Transverse colon (tissue), 4 donors: ENCODE measurements at regions not wholly inside any gene's neighbourhood (a gene's known extent, or its start where the extent isn't known, plus 50 kb on each side); places are given as distances from the start of the nearest gene placed in this dataset.

Source experiments
- POLR2AphosphoS5 ChIP-seq, 3 donors: sonication (generic); formaldehyde crosslinking; IDR thresholded peaks; one replicate each; pipeline ENCODE4 v1.6.1; 2016; ENCODE audit warnings: antibody characterized with exemption in 3 of 3
- TF ChIP-seq, protein P1 (sequence below), 5 experiments: fragments of 200-600 bp in 3 of 5; fragments of 450-650 bp in 2 of 5; sonication (generic) in 3 of 5; IDR thresholded peaks; 1 replicate in 2 of 5; 2 replicates in 3 of 5; pipeline ENCODE4 v1.5.1; 2016 to 2017; ENCODE audit warnings: antibody characterized with exemption in 5 of 5, inconsistent platforms in 3 of 5, mild to moderate bottlenecking in 2 of 5, moderate library complexity in 1 of 5

DNA sequence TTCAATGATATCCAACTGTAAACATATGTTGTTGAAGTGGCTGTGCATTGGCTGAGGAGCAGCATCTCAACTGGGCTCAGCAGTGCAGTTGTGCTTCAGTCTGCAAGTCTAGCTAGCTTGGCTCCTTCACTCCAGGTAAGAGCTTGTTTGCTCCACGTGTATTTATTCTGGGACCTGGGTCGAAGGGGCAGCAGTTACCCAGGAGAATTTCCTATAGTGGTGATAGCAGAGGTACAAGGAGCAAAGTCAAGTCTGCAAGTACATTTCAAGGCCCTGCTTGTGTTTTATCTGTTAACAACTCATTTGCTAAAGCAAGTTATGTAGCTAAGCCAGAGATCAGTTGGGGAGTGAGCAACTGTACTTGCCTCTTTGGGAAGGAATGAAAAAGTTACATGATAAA, 286.2 kb upstream of the UMPS start:
- no peak for TF ChIP-seq POLR2AphosphoS5 (IDR thresholded peaks at IDR 0.05)
- TF ChIP-seq, protein P1, sequence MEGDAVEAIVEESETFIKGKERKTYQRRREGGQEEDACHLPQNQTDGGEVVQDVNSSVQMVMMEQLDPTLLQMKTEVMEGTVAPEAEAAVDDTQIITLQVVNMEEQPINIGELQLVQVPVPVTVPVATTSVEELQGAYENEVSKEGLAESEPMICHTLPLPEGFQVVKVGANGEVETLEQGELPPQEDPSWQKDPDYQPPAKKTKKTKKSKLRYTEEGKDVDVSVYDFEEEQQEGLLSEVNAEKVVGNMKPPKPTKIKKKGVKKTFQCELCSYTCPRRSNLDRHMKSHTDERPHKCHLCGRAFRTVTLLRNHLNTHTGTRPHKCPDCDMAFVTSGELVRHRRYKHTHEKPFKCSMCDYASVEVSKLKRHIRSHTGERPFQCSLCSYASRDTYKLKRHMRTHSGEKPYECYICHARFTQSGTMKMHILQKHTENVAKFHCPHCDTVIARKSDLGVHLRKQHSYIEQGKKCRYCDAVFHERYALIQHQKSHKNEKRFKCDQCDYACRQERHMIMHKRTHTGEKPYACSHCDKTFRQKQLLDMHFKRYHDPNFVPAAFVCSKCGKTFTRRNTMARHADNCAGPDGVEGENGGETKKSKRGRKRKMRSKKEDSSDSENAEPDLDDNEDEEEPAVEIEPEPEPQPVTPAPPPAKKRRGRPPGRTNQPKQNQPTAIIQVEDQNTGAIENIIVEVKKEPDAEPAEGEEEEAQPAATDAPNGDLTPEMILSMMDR (IDR thresholded peaks at IDR 0.05) = no peak
